ENCODE measurements at regions not wholly inside any gene's neighbourhood (a gene's known extent, or its start where the extent isn't known, plus 50 kb on each side); places are given as distances from the start of the nearest gene placed in this dataset.

GRCh38 chr12:93065896-93066295 is 136.8 kb upstream of the EEA1 start:
- no peak overlapping the region for H3K56ac ChIP-seq (ENCODE audit: extremely low read depth, insufficient read depth, low read length)
- intact Hi-C loops (cut with micrococcal nuclease) = no loop called here
- dilution Hi-C loops (cut with HindIII; ENCODE audit: low sequenced_read_pairs, unreplicated experiment) = no loop called here

More at GRCh38 chr12:93065896-93066295, 136.8 kb upstream of the EEA1 start:
- H2BK15ac ChIP-seq (ENCODE audit: low read depth, low read length) = no peak overlapping the region
- H3K9ac ChIP-seq (ENCODE audit: low read depth, low read length) = no peak overlapping the region
- H2BK20ac ChIP-seq (ENCODE audit: low read depth, low read length) = no peak overlapping the region
- no peaks in the 10 kb centered on the region for H3K9me1 ChIP-seq (ENCODE audit: insufficient read depth, low read length)
- no peak overlapping the region for H3K23ac ChIP-seq (ENCODE audit: low read depth, low read length)
- peaks cover 9% of the 10 kb centered on the region for H3K27me3 ChIP-seq (ENCODE audit: control insufficient read depth, insufficient read depth, low read length)
- TF ChIP-seq CTCF (conservative IDR thresholded peaks at IDR 0.05; ENCODE audit: low read depth, low read length) (no peak), ELK1 (IDR thresholded peaks at IDR 0.05; ENCODE audit: borderline replicate concordance, low read depth, low read length) (no peak), MAZ (IDR thresholded peaks at IDR 0.05; ENCODE audit: borderline replicate concordance, low read depth, low read length) (no peak), USF2 (IDR thresholded peaks at IDR 0.05; ENCODE audit: low read depth, low read length) (no peak), MXI1 (IDR thresholded peaks at IDR 0.05; ENCODE audit: borderline replicate concordance, low read depth, low read length) (no peak), BHLHE40 (IDR thresholded peaks at IDR 0.05; ENCODE audit: low read depth, low read length) (no peak), NFE2L2 (IDR thresholded peaks at IDR 0.05; ENCODE audit: low read depth, low read length) (no peak), SMC3 (IDR thresholded peaks at IDR 0.05; ENCODE audit: low read depth, low read length) (no peak), RCOR1 (IDR thresholded peaks at IDR 0.05; ENCODE audit: insufficient replicate concordance, low read length) (no peak), MAFK (IDR thresholded peaks at IDR 0.05; ENCODE audit: low read depth, low read length) (no peak), FOS (IDR thresholded peaks at IDR 0.05; ENCODE audit: low read depth, low read length) (no peak), RAD21 (IDR thresholded peaks at IDR 0.05; ENCODE audit: low read length) (no peak), RFX5 (IDR thresholded peaks at IDR 0.05; ENCODE audit: low read depth, low read length) (no peak), POLR2A (IDR thresholded peaks at IDR 0.05; ENCODE audit: low read depth, low read length) (no peak), CEBPB (IDR thresholded peaks at IDR 0.05; ENCODE audit: low read depth, low read length) (no peak), CHD1 (IDR thresholded peaks at IDR 0.05; ENCODE audit: low read depth, low read length) (no peak)
- no peaks in the 10 kb centered on the region for H3K36me3 ChIP-seq (ENCODE audit: control insufficient read depth, insufficient read depth, low read length)
- H3K4me1 ChIP-seq (ENCODE audit: control insufficient read depth, insufficient read depth, low read length) = no peaks in the 10 kb centered on the region
- H2AK5ac ChIP-seq (ENCODE audit: low read depth, low read length) = no peak overlapping the region
- H3K4me2 ChIP-seq (ENCODE audit: low read depth, low read length) = no peak overlapping the region
- H3K27ac ChIP-seq (ENCODE audit: insufficient read depth, low read length) = no peak overlapping the region
- no peaks in the 10 kb centered on the region for H3K9me3 ChIP-seq (ENCODE audit: control insufficient read depth, insufficient read depth, low read length)
- H3K14ac ChIP-seq (replicated peaks; ENCODE audit: low read depth, low read length) = no peak overlapping the region
- no peak overlapping the region for H4K8ac ChIP-seq (ENCODE audit: low read depth in 2 of 2, low read length in 2 of 2)
- H2AFZ ChIP-seq (replicated peaks; ENCODE audit: low read length, poor library complexity) = no peak overlapping the region
- H2BK120ac ChIP-seq (ENCODE audit: low read depth, low read length) = no peak overlapping the region
- no peak overlapping the region for H2AK9ac ChIP-seq (replicated peaks; ENCODE audit: low read depth, low read length, poor library complexity)
- ATAC-seq (ENCODE audit: low read depth) (no peak), DNase-seq (no peak)
- H4K91ac ChIP-seq (ENCODE audit: insufficient read depth, low read depth, low read length) = no peak overlapping the region
- CTCF ChIA-PET = no interaction called here
- no peaks in the 10 kb centered on the region for H3K79me1 ChIP-seq (ENCODE audit: low read depth in 1 of 2, low read length in 2 of 2)
- H3K4me3 ChIP-seq (ENCODE audit: insufficient read depth, low read depth, low read length) = no peak overlapping the region
- in situ Hi-C loops (cut with MboI; ENCODE audit: low sequenced_read_pairs) = no loop called here
- no peaks in the 10 kb centered on the region for H4K20me1 ChIP-seq (ENCODE audit: insufficient read depth, low read length)
- H2BK5ac ChIP-seq (ENCODE audit: low read depth, low read length, poor library complexity, severe bottlenecking) = no peak overlapping the region
- BruUV-seq (replicated peaks) = no TSS peak
- POLR2A ChIA-PET (ENCODE audit: unreplicated experiment) = no interaction called here
- no peak overlapping the region for H4K5ac ChIP-seq (ENCODE audit: low read depth, low read length)
- H3K4ac ChIP-seq (ENCODE audit: low read depth, low read length) = no peak overlapping the region
- H3K18ac ChIP-seq (ENCODE audit: low read depth, low read length) = no peak overlapping the region
- WGBS, 2 experiments (ENCODE audit: extremely low coverage in 2 of 2, insufficient read length in 1 of 2) = no CpG with 5 or more reads among the region's 3 CpGs

Measured in IMR-90 (cell line).